IMR-90 (cell line): ENCODE measurements at regions not wholly inside any gene's neighbourhood (a gene's known extent, or its start where the extent isn't known, plus 50 kb on each side); places are given as distances from the start of the nearest gene placed in this dataset.

Experiments used
- ATAC-seq: fragments of 200-7000 bp; cut with Tn5 transposase; 2 replicates; pipeline ENCODE4 v1.9.1; 2020; ENCODE audit warnings: low read depth, mild to moderate bottlenecking, moderate library complexity
- BruUV-seq: library from RNA; stranded (reverse); fragments of 400-500 nt; replicated peaks from 2 replicates; lab custom pipeline; 2021; lab: Mats Ljungman, UMichigan
- CTCF ChIA-PET: fragments of 300-600 bp; formaldehyde crosslinking; extraction: SDS; loops from one replicate; lab custom pipeline; 2021; ENCODE audit warnings: antibody characterized with exemption; lab: Yijun Ruan, JAX
- POLR2A ChIA-PET: fragments of 300-600 bp; sonication (Branson Sonifier 250); formaldehyde crosslinking; loops from one replicate; lab custom pipeline; 2022; ENCODE audit warnings: antibody characterized with exemption; ENCODE audit not compliant: unreplicated experiment; lab: Charles Lee
- DNase-seq: peaks from one replicate; pipeline ENCODE4 v3.0.0; 2013
- H2AFZ ChIP-seq: replicated peaks from 2 replicates; pipeline ENCODE3; 2013; ENCODE audit warnings: low read length, mild to moderate bottlenecking; ENCODE audit not compliant: poor library complexity
- H2AK5ac ChIP-seq: 2 replicates; pipeline ENCODE4 v1.6.1; 2013; ENCODE audit warnings: low read depth, low read length, inconsistent platforms
- H2AK9ac ChIP-seq: replicated peaks from 2 replicates; pipeline ENCODE3; 2013; ENCODE audit warnings: mild to moderate bottlenecking, low read depth, low read length, moderate library complexity; ENCODE audit not compliant: poor library complexity
- H2BK120ac ChIP-seq: 2 replicates; pipeline ENCODE4 v1.6.1; 2013; ENCODE audit warnings: low read depth, low read length, inconsistent platforms
- H2BK15ac ChIP-seq: 3 replicates; pipeline ENCODE4 v1.6.1; 2013; ENCODE audit warnings: low read depth, low read length, inconsistent platforms
- H2BK20ac ChIP-seq: 2 replicates; pipeline ENCODE4 v1.6.1; 2013; ENCODE audit warnings: low read depth, mild to moderate bottlenecking, inconsistent platforms, low read length, moderate library complexity
- H2BK5ac ChIP-seq: 2 replicates; pipeline ENCODE4 v1.6.1; 2013; ENCODE audit warnings: mild to moderate bottlenecking, low read depth, low read length, inconsistent platforms; ENCODE audit not compliant: poor library complexity, severe bottlenecking
- H3K14ac ChIP-seq: replicated peaks from 2 replicates; pipeline ENCODE4 v1.6.1; 2013; ENCODE audit warnings: low read depth, low read length, inconsistent platforms
- H3K18ac ChIP-seq: 2 replicates; pipeline ENCODE4 v1.6.1; 2013; ENCODE audit warnings: low read depth, low read length, control low read depth
- H3K23ac ChIP-seq: 2 replicates; pipeline ENCODE4 v1.6.1; 2013; ENCODE audit warnings: low read depth, low read length, inconsistent platforms
- H3K27ac ChIP-seq: 2 replicates; pipeline ENCODE4 v1.5.1; 2013; ENCODE audit warnings: mild to moderate bottlenecking, control low read depth, low read length; ENCODE audit not compliant: insufficient read depth
- H3K27me3 ChIP-seq: 2 replicates; pipeline ENCODE4 v1.6.1; 2013; ENCODE audit warnings: low read length; ENCODE audit not compliant: control insufficient read depth, insufficient read depth
- H3K36me3 ChIP-seq: 2 replicates; pipeline ENCODE4 v1.6.1; 2013; ENCODE audit warnings: low read length, mixed read lengths; ENCODE audit not compliant: control insufficient read depth, insufficient read depth
- H3K4ac ChIP-seq: 2 replicates; pipeline ENCODE4 v1.6.1; 2013; ENCODE audit warnings: low read depth, low read length, inconsistent platforms
- H3K4me1 ChIP-seq: 2 replicates; pipeline ENCODE4 v1.6.1; 2013; ENCODE audit warnings: low read length, mixed read lengths; ENCODE audit not compliant: control insufficient read depth, insufficient read depth
- H3K4me2 ChIP-seq: 2 replicates; pipeline ENCODE4 v1.6.1; 2013; ENCODE audit warnings: low read depth, mild to moderate bottlenecking, control low read depth, low read length, moderate library complexity
- H3K4me3 ChIP-seq: 2 replicates; pipeline ENCODE4 v1.5.1; 2013; ENCODE audit warnings: low read depth, mild to moderate bottlenecking, control low read depth, low read length, moderate library complexity; ENCODE audit not compliant: insufficient read depth
- H3K56ac ChIP-seq: 2 replicates; pipeline ENCODE4 v1.6.1; 2013; ENCODE audit warnings: low read length, inconsistent platforms; ENCODE audit not compliant: insufficient read depth; ENCODE audit errors: extremely low read depth
- H3K79me1 ChIP-seq, 2 experiments: 2 replicates each; pipeline ENCODE4 v1.6.1; 2013; ENCODE audit warnings: low read length in 2 of 2, inconsistent platforms in 1 of 2, low read depth in 1 of 2
- H3K9ac ChIP-seq: 2 replicates; pipeline ENCODE4 v1.6.1; 2013; ENCODE audit warnings: low read depth, low read length, control low read depth
- H3K9me1 ChIP-seq: 2 replicates; pipeline ENCODE4 v1.6.1; 2013; ENCODE audit warnings: low read length, inconsistent platforms; ENCODE audit not compliant: insufficient read depth
- H3K9me3 ChIP-seq: 2 replicates; pipeline ENCODE4 v1.6.1; 2013; ENCODE audit warnings: low read length; ENCODE audit not compliant: control insufficient read depth, insufficient read depth
- H4K20me1 ChIP-seq: 2 replicates; pipeline ENCODE4 v1.6.1; 2013; ENCODE audit warnings: low read length, inconsistent platforms; ENCODE audit not compliant: insufficient read depth
- H4K5ac ChIP-seq: 2 replicates; pipeline ENCODE4 v1.6.1; 2013; ENCODE audit warnings: mild to moderate bottlenecking, low read depth, low read length, control low read depth
- H4K8ac ChIP-seq, 2 experiments: 2 replicates each; pipeline ENCODE4 v1.6.1; 2013; ENCODE audit warnings: low read depth in 2 of 2, low read length in 2 of 2, control low read depth in 1 of 2, inconsistent platforms in 1 of 2
- H4K91ac ChIP-seq: 2 replicates; pipeline ENCODE4 v1.6.1; 2013; ENCODE audit warnings: low read depth, low read length, inconsistent platforms; ENCODE audit not compliant: insufficient read depth
- BHLHE40 ChIP-seq: fragments of 150-350 bp; IDR thresholded peaks from 2 replicates; pipeline ENCODE4 v1.6.1; 2016; ENCODE audit warnings: mild to moderate bottlenecking, low read depth, low read length
- CEBPB ChIP-seq: IDR thresholded peaks from 2 replicates; pipeline ENCODE4 v1.6.1; 2012; ENCODE audit warnings: low read depth, low read length, improper control_type of control experiment
- CHD1 ChIP-seq: IDR thresholded peaks from 2 replicates; pipeline ENCODE4 v1.6.1; 2012; ENCODE audit warnings: low read depth, low read length, improper control_type of control experiment
- FOS ChIP-seq: fragments of 150-350 bp; IDR thresholded peaks from 2 replicates; pipeline ENCODE4 v1.6.1; 2016; ENCODE audit warnings: low read depth, low read length
- MAFK ChIP-seq: IDR thresholded peaks from 2 replicates; pipeline ENCODE4 v1.6.1; 2012; ENCODE audit warnings: low read depth, low read length, improper control_type of control experiment
- MAZ ChIP-seq: IDR thresholded peaks from 2 replicates; pipeline ENCODE4 v1.6.1; 2012; ENCODE audit warnings: low read depth, mild to moderate bottlenecking, low read length, improper control_type of control experiment, moderate library complexity, borderline replicate concordance
- NFE2L2 ChIP-seq: fragments of 150-350 bp; IDR thresholded peaks from 2 replicates; pipeline ENCODE4 v1.6.1; 2016; ENCODE audit warnings: low read depth, mild to moderate bottlenecking, low read length
- RAD21 ChIP-seq: IDR thresholded peaks from 2 replicates; pipeline ENCODE4 v1.6.1; 2012; ENCODE audit warnings: low read length, improper control_type of control experiment
- RCOR1 ChIP-seq: IDR thresholded peaks from 2 replicates; pipeline ENCODE4 v1.6.1; 2012; ENCODE audit warnings: mild to moderate bottlenecking, low read length, improper control_type of control experiment; ENCODE audit not compliant: insufficient replicate concordance
- RFX5 ChIP-seq: IDR thresholded peaks from 2 replicates; pipeline ENCODE4 v1.8.0; 2012; ENCODE audit warnings: low read depth, mild to moderate bottlenecking, low read length, moderate library complexity
- SMC3 ChIP-seq: fragments of 150-350 bp; IDR thresholded peaks from 2 replicates; pipeline ENCODE4 v1.6.1; 2016; ENCODE audit warnings: low read depth, mild to moderate bottlenecking, antibody characterized with exemption, low read length, moderate library complexity
- WGBS, 2 experiments: methylation state at CpG; one replicate each; pipeline versions ENCODE4 v1.1.5 to v1.1.7; 2013; ENCODE audit warnings: missing lambda C conversion rate in 2 of 2; ENCODE audit not compliant: insufficient read length in 1 of 2; ENCODE audit errors: extremely low coverage in 2 of 2; 5-methylcytosine and 5-hydroxymethylcytosine counted together
- dilution Hi-C: fragments of 300-500 bp; cut with HindIII; formaldehyde crosslinking; loops from one replicate; pipeline ENCODE4 v1.14.3; 2018; ENCODE audit warnings: low sequenced_read_pairs; ENCODE audit not compliant: unreplicated experiment
- in situ Hi-C: fragments of 300-500 bp; cut with MboI; formaldehyde crosslinking; loops from 3 replicates; pipeline ENCODE4 v1.14.3; 2019; ENCODE audit warnings: low sequenced_read_pairs, inconsistent platforms, mixed read lengths
- intact Hi-C: fragments of 100-400 bp; cut with micrococcal nuclease; formaldehyde crosslinking; loops from 2 replicates; pipeline ENCODE4 v1.10.0; 2022
- TF ChIP-seq, protein P1 (sequence below): fragments of 150-350 bp; IDR thresholded peaks from 2 replicates; pipeline ENCODE4 v1.6.1; 2017; ENCODE audit warnings: mild to moderate bottlenecking, antibody characterized with exemption, low read length, low read depth
- TF ChIP-seq, protein P2 (sequence below): fragments of 150-350 bp; IDR thresholded peaks from 2 replicates; pipeline ENCODE4 v1.6.1; 2016; ENCODE audit warnings: low read depth, mild to moderate bottlenecking, low read length, moderate library complexity, borderline replicate concordance
- TF ChIP-seq, protein P3 (sequence below): conservative IDR thresholded peaks from 2 replicates; pipeline ENCODE4 v1.5.1; 2012; ENCODE audit warnings: mild to moderate bottlenecking, low read depth, low read length, improper control_type of control experiment

DNA sequence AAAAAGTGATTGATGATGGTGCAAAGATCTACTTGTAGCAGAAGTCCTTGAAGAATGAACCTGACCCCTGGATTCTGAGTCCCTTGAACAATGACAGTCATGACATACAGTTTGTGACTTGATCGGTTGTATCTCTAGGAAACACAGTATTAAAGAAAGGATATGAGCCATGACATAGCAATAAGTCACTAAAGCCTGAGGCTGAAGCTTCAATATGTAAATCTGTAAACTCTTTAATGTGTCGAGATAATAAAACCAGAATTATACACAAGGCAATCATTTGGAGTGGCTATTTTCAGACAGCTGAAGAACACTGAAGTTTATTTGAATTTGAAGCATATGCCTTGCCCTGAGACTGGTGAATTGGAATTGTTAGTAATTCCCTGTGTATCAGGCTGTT is 911.5 kb upstream of the RAG2 start:
- dilution Hi-C loops: no loop called here
- H4K20me1 ChIP-seq: no peaks in the 10 kb centered on the region
- no peaks in the 10 kb centered on the region for H3K9me3 ChIP-seq
- no peak for TF ChIP-seq MAZ
- TF ChIP-seq, protein P1, sequence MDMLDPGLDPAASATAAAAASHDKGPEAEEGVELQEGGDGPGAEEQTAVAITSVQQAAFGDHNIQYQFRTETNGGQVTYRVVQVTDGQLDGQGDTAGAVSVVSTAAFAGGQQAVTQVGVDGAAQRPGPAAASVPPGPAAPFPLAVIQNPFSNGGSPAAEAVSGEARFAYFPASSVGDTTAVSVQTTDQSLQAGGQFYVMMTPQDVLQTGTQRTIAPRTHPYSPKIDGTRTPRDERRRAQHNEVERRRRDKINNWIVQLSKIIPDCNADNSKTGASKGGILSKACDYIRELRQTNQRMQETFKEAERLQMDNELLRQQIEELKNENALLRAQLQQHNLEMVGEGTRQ: no peak
- no peak for TF ChIP-seq SMC3
- no peak for TF ChIP-seq CEBPB
- no peak for TF ChIP-seq RFX5
- TF ChIP-seq BHLHE40: no peak
- no peak for TF ChIP-seq RAD21
- no peak for TF ChIP-seq MAFK
- TF ChIP-seq, protein P2, sequence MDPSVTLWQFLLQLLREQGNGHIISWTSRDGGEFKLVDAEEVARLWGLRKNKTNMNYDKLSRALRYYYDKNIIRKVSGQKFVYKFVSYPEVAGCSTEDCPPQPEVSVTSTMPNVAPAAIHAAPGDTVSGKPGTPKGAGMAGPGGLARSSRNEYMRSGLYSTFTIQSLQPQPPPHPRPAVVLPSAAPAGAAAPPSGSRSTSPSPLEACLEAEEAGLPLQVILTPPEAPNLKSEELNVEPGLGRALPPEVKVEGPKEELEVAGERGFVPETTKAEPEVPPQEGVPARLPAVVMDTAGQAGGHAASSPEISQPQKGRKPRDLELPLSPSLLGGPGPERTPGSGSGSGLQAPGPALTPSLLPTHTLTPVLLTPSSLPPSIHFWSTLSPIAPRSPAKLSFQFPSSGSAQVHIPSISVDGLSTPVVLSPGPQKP: no peak
- no peak for TF ChIP-seq RCOR1
- no peak for TF ChIP-seq CHD1
- no peak for TF ChIP-seq FOS
- TF ChIP-seq, protein P3, sequence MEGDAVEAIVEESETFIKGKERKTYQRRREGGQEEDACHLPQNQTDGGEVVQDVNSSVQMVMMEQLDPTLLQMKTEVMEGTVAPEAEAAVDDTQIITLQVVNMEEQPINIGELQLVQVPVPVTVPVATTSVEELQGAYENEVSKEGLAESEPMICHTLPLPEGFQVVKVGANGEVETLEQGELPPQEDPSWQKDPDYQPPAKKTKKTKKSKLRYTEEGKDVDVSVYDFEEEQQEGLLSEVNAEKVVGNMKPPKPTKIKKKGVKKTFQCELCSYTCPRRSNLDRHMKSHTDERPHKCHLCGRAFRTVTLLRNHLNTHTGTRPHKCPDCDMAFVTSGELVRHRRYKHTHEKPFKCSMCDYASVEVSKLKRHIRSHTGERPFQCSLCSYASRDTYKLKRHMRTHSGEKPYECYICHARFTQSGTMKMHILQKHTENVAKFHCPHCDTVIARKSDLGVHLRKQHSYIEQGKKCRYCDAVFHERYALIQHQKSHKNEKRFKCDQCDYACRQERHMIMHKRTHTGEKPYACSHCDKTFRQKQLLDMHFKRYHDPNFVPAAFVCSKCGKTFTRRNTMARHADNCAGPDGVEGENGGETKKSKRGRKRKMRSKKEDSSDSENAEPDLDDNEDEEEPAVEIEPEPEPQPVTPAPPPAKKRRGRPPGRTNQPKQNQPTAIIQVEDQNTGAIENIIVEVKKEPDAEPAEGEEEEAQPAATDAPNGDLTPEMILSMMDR: no peak
- no peak for TF ChIP-seq NFE2L2
- no peak overlapping the region for H4K5ac ChIP-seq
- peaks cover 11% of the 10 kb centered on the region for H3K4me1 ChIP-seq
- no peak overlapping the region for H4K91ac ChIP-seq
- H2BK5ac ChIP-seq: no peak overlapping the region
- H3K18ac ChIP-seq: no peak overlapping the region; the same call in 1 of the 2 replicates
- no peak overlapping the region; the same call in 2 of the 3 replicates for H2BK15ac ChIP-seq
- POLR2A ChIA-PET: no interaction called here
- H3K9ac ChIP-seq: no peak overlapping the region
- peak overlapping the region; percentile 46; the same call in 1 of the 2 replicates for H2BK20ac ChIP-seq
- peak overlapping the region in 1 of 2 experiments; percentile 54; a peak in 1 of 4 replicates for H4K8ac ChIP-seq
- no peak overlapping the region for H2AFZ ChIP-seq
- H3K27ac ChIP-seq: no peak overlapping the region
- no peak overlapping the region for H3K56ac ChIP-seq
- H3K23ac ChIP-seq: no peak overlapping the region
- no CpG with 5 or more reads among the region's 2 CpGs for WGBS, 2 experiments
- H3K9me1 ChIP-seq: peaks cover 4% of the 10 kb centered on the region; the same call in 1 of the 2 replicates
- no peak overlapping the region for H3K4me3 ChIP-seq
- H2AK5ac ChIP-seq: no peak overlapping the region
- H3K27me3 ChIP-seq: no peaks in the 10 kb centered on the region
- CTCF ChIA-PET: no interaction called here
- no peak overlapping the region for H3K14ac ChIP-seq
- intact Hi-C loops: no loop called here
- BruUV-seq: no TSS peak
- ATAC-seq (no peak), DNase-seq (no peak)
- H3K79me1 ChIP-seq: no peaks in the 10 kb centered on the region
- no peak overlapping the region for H3K4me2 ChIP-seq
- H2BK120ac ChIP-seq: peak overlapping the region; percentile 25; the same call in 1 of the 2 replicates
- no peak overlapping the region for H3K4ac ChIP-seq
- H3K36me3 ChIP-seq: no peaks in the 10 kb centered on the region
- H2AK9ac ChIP-seq: no peak overlapping the region
- in situ Hi-C loops: no loop called here
